ENCODE measurements at regions not wholly inside any gene's neighbourhood (a gene's known extent, or its start where the extent isn't known, plus 50 kb on each side); places are given as distances from the start of the nearest gene placed in this dataset.

- H3K4me2 ChIP-seq (ENCODE audit: low read length): no peak overlapping the region
- no peaks in the 10 kb centered on the region for H3K36me3 ChIP-seq (ENCODE audit: control insufficient read depth in 1 of 2, insufficient read depth in 2 of 2, low read length in 2 of 2)
- H2BK5ac ChIP-seq (ENCODE audit: low read depth, low read length, poor library complexity): no peak overlapping the region
- H3K4me1 ChIP-seq (ENCODE audit: control insufficient read depth in 1 of 2, insufficient read depth in 2 of 2, low read length in 2 of 2): no peaks in the 10 kb centered on the region
- no peak overlapping the region for H3K9ac ChIP-seq (ENCODE audit: low read length)
- H4K8ac ChIP-seq (ENCODE audit: low read depth, low read length): no peak overlapping the region
- H3K9me3 ChIP-seq (ENCODE audit: insufficient read depth, low read depth, low read length): no peaks in the 10 kb centered on the region
- H2AFZ ChIP-seq (ENCODE audit: insufficient read depth, low read length, poor library complexity): no peak overlapping the region
- H2BK120ac ChIP-seq (ENCODE audit: insufficient read depth, low read length, poor library complexity): no peak overlapping the region
- H3K27ac ChIP-seq (ENCODE audit: low read depth, low read length): no peak overlapping the region
- no peak overlapping the region for H2BK12ac ChIP-seq (ENCODE audit: low read length)
- no peak overlapping the region for H2AK5ac ChIP-seq (ENCODE audit: low read length)
- no peak overlapping the region for H3K23ac ChIP-seq (ENCODE audit: low read length)
- H4K12ac ChIP-seq (ENCODE audit: low read depth, low read length): no peak overlapping the region
- no peaks in the 10 kb centered on the region for H3K79me2 ChIP-seq (ENCODE audit: control insufficient read depth, insufficient read depth, low read length, poor library complexity)
- H3K79me1 ChIP-seq (ENCODE audit: low read length): no peaks in the 10 kb centered on the region
- no peak for DNase-seq
- no CpG with 5 or more reads among the region's 5 CpGs for WGBS (ENCODE audit: extremely low coverage, insufficient coverage, insufficient read length)
- H3K4ac ChIP-seq (ENCODE audit: low read depth, low read length): no peak overlapping the region
- H4K91ac ChIP-seq (ENCODE audit: low read depth, low read length): no peak overlapping the region
- no peaks in the 10 kb centered on the region for H3K27me3 ChIP-seq (ENCODE audit: insufficient read depth, low read length)
- no peak overlapping the region for H3K4me3 ChIP-seq (ENCODE audit: low read depth, low read length)
- H3K18ac ChIP-seq (ENCODE audit: low read length): no peak overlapping the region
- no peak overlapping the region for H3K14ac ChIP-seq (ENCODE audit: low read length)
These were observed 211.3 kb downstream of the CYP26B1 start for GRCh38 chr2:71936076-71937030.

DNA sequence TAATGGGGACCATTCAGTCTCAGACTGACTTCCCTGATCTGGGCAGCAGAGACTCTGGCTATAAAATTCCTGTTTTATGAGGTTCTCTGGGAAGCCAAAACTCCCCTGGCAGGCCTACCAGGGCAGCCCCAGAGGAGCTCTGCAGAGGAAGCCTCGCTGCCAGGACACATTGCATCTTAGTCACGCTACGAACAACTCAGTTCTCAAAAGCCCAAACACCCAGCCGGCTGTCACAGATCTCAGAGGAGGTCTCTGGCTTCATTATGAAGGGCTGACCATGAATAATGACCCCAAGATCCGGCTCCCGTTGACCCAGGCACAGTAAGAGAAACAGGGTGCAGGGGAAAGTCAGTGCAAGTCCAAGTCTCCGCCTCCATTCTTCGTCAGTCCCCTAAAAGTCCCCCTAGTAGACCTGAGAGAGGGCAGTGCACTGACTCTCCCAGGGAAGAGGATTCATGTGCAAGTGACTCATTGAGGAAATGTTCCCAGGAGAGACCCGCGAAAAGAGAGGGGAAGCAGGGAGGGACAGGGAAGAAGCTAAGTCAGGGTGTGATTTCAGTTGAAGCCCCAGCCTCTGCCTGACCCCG lies 212.3 kb downstream of the CYP26B1 start:
- Histone ChIP-seq H3K14ac (ENCODE audit: low read length) (no peak overlapping the region), H2BK120ac (ENCODE audit: insufficient read depth, low read length, poor library complexity) (no peak overlapping the region), H3K18ac (ENCODE audit: low read length) (no peak overlapping the region), H4K8ac (ENCODE audit: low read depth, low read length) (no peak overlapping the region), H3K36me3 (ENCODE audit: control insufficient read depth in 1 of 2, insufficient read depth in 2 of 2, low read length in 2 of 2) (no peaks in the 10 kb centered on the region), H3K9me3 (ENCODE audit: insufficient read depth, low read depth, low read length) (no peaks in the 10 kb centered on the region), H3K4me1 (ENCODE audit: control insufficient read depth in 1 of 2, insufficient read depth in 2 of 2, low read length in 2 of 2) (no peaks in the 10 kb centered on the region), H3K23ac (ENCODE audit: low read length) (no peak overlapping the region), H2BK12ac (ENCODE audit: low read length) (no peak overlapping the region), H3K27me3 (ENCODE audit: insufficient read depth, low read length) (no peaks in the 10 kb centered on the region), H3K4ac (ENCODE audit: low read depth, low read length) (no peak overlapping the region), H3K27ac (ENCODE audit: low read depth, low read length) (no peak overlapping the region), H3K79me1 (ENCODE audit: low read length) (no peaks in the 10 kb centered on the region), H2BK5ac (ENCODE audit: low read depth, low read length, poor library complexity) (no peak overlapping the region), H2AFZ (ENCODE audit: insufficient read depth, low read length, poor library complexity) (no peak overlapping the region), H3K4me2 (ENCODE audit: low read length) (no peak overlapping the region), H4K12ac (ENCODE audit: low read depth, low read length) (no peak overlapping the region), H4K91ac (ENCODE audit: low read depth, low read length) (no peak overlapping the region), H3K9ac (ENCODE audit: low read length) (no peak overlapping the region), H2AK5ac (ENCODE audit: low read length) (no peak overlapping the region), H3K4me3 (ENCODE audit: low read depth, low read length) (no peak overlapping the region), H3K79me2 (ENCODE audit: control insufficient read depth, insufficient read depth, low read length, poor library complexity) (no peaks in the 10 kb centered on the region)
- no peak for DNase-seq
- WGBS (ENCODE audit: extremely low coverage, insufficient coverage, insufficient read length): no CpG with 5 or more reads among the region's 11 CpGs

- peak; percentile 68 to 71 for DNase-seq
- Histone ChIP-seq H2AFZ (ENCODE audit: insufficient read depth, low read length, poor library complexity) (no peak overlapping the region), H2BK12ac (ENCODE audit: low read length) (no peak overlapping the region), H3K4me1 (ENCODE audit: control insufficient read depth in 1 of 2, insufficient read depth in 2 of 2, low read length in 2 of 2) (no peaks in the 10 kb centered on the region), H2BK5ac (ENCODE audit: low read depth, low read length, poor library complexity) (no peak overlapping the region), H3K23ac (ENCODE audit: low read length) (no peak overlapping the region), H3K14ac (ENCODE audit: low read length) (no peak overlapping the region), H4K12ac (ENCODE audit: low read depth, low read length) (no peak overlapping the region), H3K27me3 (ENCODE audit: insufficient read depth, low read length) (no peaks in the 10 kb centered on the region), H3K18ac (ENCODE audit: low read length) (no peak overlapping the region), H2BK120ac (ENCODE audit: insufficient read depth, low read length, poor library complexity) (no peak overlapping the region), H3K4me2 (ENCODE audit: low read length) (no peak overlapping the region), H3K9ac (ENCODE audit: low read length) (no peak overlapping the region), H3K79me2 (ENCODE audit: control insufficient read depth, insufficient read depth, low read length, poor library complexity) (no peaks in the 10 kb centered on the region), H2AK5ac (ENCODE audit: low read length) (no peak overlapping the region), H3K79me1 (ENCODE audit: low read length) (no peaks in the 10 kb centered on the region), H3K4me3 (ENCODE audit: low read depth, low read length) (no peak overlapping the region), H3K27ac (ENCODE audit: low read depth, low read length) (no peak overlapping the region), H3K4ac (ENCODE audit: low read depth, low read length) (no peak overlapping the region), H4K8ac (ENCODE audit: low read depth, low read length) (no peak overlapping the region), H3K9me3 (ENCODE audit: insufficient read depth, low read depth, low read length) (no peaks in the 10 kb centered on the region), H4K91ac (ENCODE audit: low read depth, low read length) (no peak overlapping the region), H3K36me3 (ENCODE audit: control insufficient read depth in 1 of 2, insufficient read depth in 2 of 2, low read length in 2 of 2) (no peaks in the 10 kb centered on the region)
- no CpG with 5 or more reads among the region's 4 CpGs for WGBS (ENCODE audit: extremely low coverage, insufficient coverage, insufficient read length)
These were observed 212.9 kb downstream of the CYP26B1 start for GRCh38 chr2:71934595-71935261.

GRCh38 chr2:71934320-71934593 lies 213.4 kb downstream of the CYP26B1 start:
- H2BK12ac ChIP-seq (ENCODE audit: low read length): no peak overlapping the region
- no peak overlapping the region for H3K4ac ChIP-seq (ENCODE audit: low read depth, low read length)
- no peak overlapping the region for H3K27ac ChIP-seq (ENCODE audit: low read depth, low read length)
- no peak for DNase-seq
- no peak overlapping the region for H3K4me3 ChIP-seq (ENCODE audit: low read depth, low read length)
- H3K4me2 ChIP-seq (ENCODE audit: low read length): no peak overlapping the region
- no CpG with 5 or more reads among the region's 2 CpGs for WGBS (ENCODE audit: extremely low coverage, insufficient coverage, insufficient read length)
- H4K8ac ChIP-seq (ENCODE audit: low read depth, low read length): no peak overlapping the region
- no peak overlapping the region for H3K23ac ChIP-seq (ENCODE audit: low read length)
- H4K12ac ChIP-seq (ENCODE audit: low read depth, low read length): no peak overlapping the region
- no peaks in the 10 kb centered on the region for H3K4me1 ChIP-seq (ENCODE audit: control insufficient read depth in 1 of 2, insufficient read depth in 2 of 2, low read length in 2 of 2)
- H2BK5ac ChIP-seq (ENCODE audit: low read depth, low read length, poor library complexity): no peak overlapping the region
- no peak overlapping the region for H3K9ac ChIP-seq (ENCODE audit: low read length)
- no peak overlapping the region for H2AK5ac ChIP-seq (ENCODE audit: low read length)
- H2BK120ac ChIP-seq (ENCODE audit: insufficient read depth, low read length, poor library complexity): no peak overlapping the region
- no peak overlapping the region for H4K91ac ChIP-seq (ENCODE audit: low read depth, low read length)
- no peak overlapping the region for H3K14ac ChIP-seq (ENCODE audit: low read length)
- H3K18ac ChIP-seq (ENCODE audit: low read length): no peak overlapping the region
- no peaks in the 10 kb centered on the region for H3K27me3 ChIP-seq (ENCODE audit: insufficient read depth, low read length)
- no peaks in the 10 kb centered on the region for H3K79me1 ChIP-seq (ENCODE audit: low read length)
- H3K36me3 ChIP-seq (ENCODE audit: control insufficient read depth in 1 of 2, insufficient read depth in 2 of 2, low read length in 2 of 2): no peaks in the 10 kb centered on the region
- H3K9me3 ChIP-seq (ENCODE audit: insufficient read depth, low read depth, low read length): no peaks in the 10 kb centered on the region
- no peak overlapping the region for H2AFZ ChIP-seq (ENCODE audit: insufficient read depth, low read length, poor library complexity)
- no peaks in the 10 kb centered on the region for H3K79me2 ChIP-seq (ENCODE audit: control insufficient read depth, insufficient read depth, low read length, poor library complexity)
